Osteoblast (primary cell): ENCODE measurements at regions not wholly inside any gene's neighbourhood (a gene's known extent, or its start where the extent isn't known, plus 50 kb on each side); places are given as distances from the start of the nearest gene placed in this dataset.
"Not testable (repeated sequence)": the region's sequence is repeated elsewhere in the genome, so short reads cannot be mapped to it uniquely, and the experiment has no call there.

ENCODE experiments used
- DNase-seq: peaks from one replicate; pipeline ENCODE4 v3.0.0; 2011; ENCODE audit warnings: low spot score, mixed read lengths; ENCODE audit not compliant: insufficient read length; ENCODE audit errors: missing footprints
- H2AFZ ChIP-seq: 2 replicates; pipeline ENCODE4 v1.6.0; 2011; ENCODE audit warnings: mild to moderate bottlenecking, low read length
- H3K27ac ChIP-seq: 2 replicates; pipeline ENCODE4 v1.5.1; 2011; ENCODE audit warnings: mild to moderate bottlenecking, low read depth, low read length, moderate library complexity
- H3K27me3 ChIP-seq: 2 replicates; pipeline ENCODE4 v1.6.0; 2012; ENCODE audit warnings: mild to moderate bottlenecking, control low read depth, inconsistent platforms, low read length, moderate library complexity; ENCODE audit not compliant: insufficient read depth
- H3K36me3 ChIP-seq: 2 replicates; pipeline ENCODE4 v1.5.1; 2011; ENCODE audit warnings: mild to moderate bottlenecking, low read length, control low read depth, moderate library complexity; ENCODE audit not compliant: insufficient read depth
- H3K4me1 ChIP-seq: 2 replicates; pipeline ENCODE4 v1.5.1; 2011; ENCODE audit warnings: mild to moderate bottlenecking, low read length, control low read depth, moderate library complexity; ENCODE audit not compliant: insufficient read depth
- H3K4me2 ChIP-seq: 2 replicates; pipeline ENCODE4 v1.6.0; 2011; ENCODE audit warnings: mild to moderate bottlenecking, low read length; ENCODE audit not compliant: insufficient read depth
- H3K4me3 ChIP-seq: fragments of 200-600 bp; sonication (generic); 3 replicates; pipeline ENCODE4 v1.5.1; 2012; ENCODE audit warnings: mild to moderate bottlenecking, low read length, inconsistent platforms; ENCODE audit not compliant: insufficient read depth
- H3K79me2 ChIP-seq: 2 replicates; pipeline ENCODE4 v1.6.0; 2012; ENCODE audit warnings: mild to moderate bottlenecking, low read length, control low read depth, inconsistent platforms; ENCODE audit not compliant: insufficient read depth
- H3K9me3 ChIP-seq: 2 replicates; pipeline ENCODE4 v1.5.1; 2011; ENCODE audit warnings: low read depth, low read length, control low read depth
- H4K20me1 ChIP-seq: 2 replicates; pipeline ENCODE4 v1.6.0; 2012; ENCODE audit warnings: mild to moderate bottlenecking, low read length, control low read depth; ENCODE audit not compliant: insufficient read depth
- CTCF ChIP-seq: IDR thresholded peaks from 2 replicates; pipeline ENCODE4 v1.5.1; 2011; ENCODE audit warnings: mild to moderate bottlenecking, low read depth, low read length, moderate library complexity; ENCODE audit errors: extremely low read depth

- H3K4me3 ChIP-seq, result no peak overlapping the region
- no peak for TF ChIP-seq CTCF
These were observed 488.1 kb upstream of the ARX start for GRCh38 chrX:25503826-25504225.

GRCh38 chrX:25507801-25508200 lies 492.0 kb upstream of the ARX start:
- H2AFZ ChIP-seq, result no peak overlapping the region
- H3K36me3 ChIP-seq, result no peaks in the 10 kb centered on the region
- no peaks in the 10 kb centered on the region for H4K20me1 ChIP-seq
- no peak overlapping the region for H3K27ac ChIP-seq
- H3K9me3 ChIP-seq, result peaks cover 2% of the 10 kb centered on the region
- no peaks in the 10 kb centered on the region for H3K4me1 ChIP-seq
- H3K27me3 ChIP-seq, result no peaks in the 10 kb centered on the region
- no peak for TF ChIP-seq CTCF
- DNase-seq, result no peak
- H3K4me3 ChIP-seq, result no peak overlapping the region
- H3K4me2 ChIP-seq, result no peak overlapping the region
- no peaks in the 10 kb centered on the region for H3K79me2 ChIP-seq

More at GRCh38 chrX:25503826-25504225, 488.1 kb upstream of the ARX start:
- Histone ChIP-seq H4K20me1 (no peaks in the 10 kb centered on the region), H3K4me1 (no peaks in the 10 kb centered on the region), H3K27ac (no peak overlapping the region), H3K27me3 (no peaks in the 10 kb centered on the region), H3K79me2 (no peaks in the 10 kb centered on the region), H2AFZ (no peak overlapping the region), H3K4me2 (no peak overlapping the region), H3K9me3 (peaks cover 2% of the 10 kb centered on the region), H3K36me3 (no peaks in the 10 kb centered on the region)
- no peak for DNase-seq

- DNase-seq, result no peak
- H3K27me3 ChIP-seq, result no peaks in the 10 kb centered on the region
- no peak overlapping the region for H2AFZ ChIP-seq
- TF ChIP-seq CTCF, result no peak
- no peaks in the 10 kb centered on the region for H4K20me1 ChIP-seq
- H3K4me3 ChIP-seq, result no peak overlapping the region
- peaks cover 3% of the 10 kb centered on the region for H3K4me1 ChIP-seq
- no peaks in the 10 kb centered on the region for H3K9me3 ChIP-seq
- H3K79me2 ChIP-seq, result no peaks in the 10 kb centered on the region
- H3K27ac ChIP-seq, result no peak overlapping the region
- no peaks in the 10 kb centered on the region for H3K36me3 ChIP-seq
- H3K4me2 ChIP-seq, result no peak overlapping the region
These were observed 503.5 kb upstream of the ARX start for GRCh38 chrX:25519258-25519657.

GRCh38 chrX:25522443-25523010 lies 506.8 kb upstream of the ARX start:
- H2AFZ ChIP-seq, H3K4me3 ChIP-seq, H3K79me2 ChIP-seq, H3K4me2 ChIP-seq, H3K27ac ChIP-seq, DNase-seq, H4K20me1 ChIP-seq, H3K36me3 ChIP-seq, H3K27me3 ChIP-seq, H3K4me1 ChIP-seq, H3K9me3 ChIP-seq: not testable (repeated sequence)
